Fibroblast of mammary gland (primary cell): ENCODE measurements at regions not wholly inside any gene's neighbourhood (a gene's known extent, or its start where the extent isn't known, plus 50 kb on each side); places are given as distances from the start of the nearest gene placed in this dataset.

Experiments
- DNase-seq: peaks from one replicate; pipeline ENCODE4 v3.0.0-alpha.2; 2010; ENCODE audit warnings: low read depth
- H3K4me3 ChIP-seq: 2 replicates; pipeline ENCODE4 v1.5.1; 2011; ENCODE audit warnings: low read depth, mild to moderate bottlenecking, low read length, moderate library complexity; ENCODE audit not compliant: control insufficient read depth
- CTCF ChIP-seq: conservative IDR thresholded peaks from 2 replicates; pipeline ENCODE4 v1.5.1; 2011; ENCODE audit warnings: low read depth, low read length, inconsistent platforms; ENCODE audit not compliant: control insufficient read depth, insufficient read depth

GRCh38 chr16:82567175-82567574 lies 59.6 kb upstream of the CDH13 start:
- DNase-seq = no peak
- TF ChIP-seq CTCF = no peak
- no peak overlapping the region for H3K4me3 ChIP-seq

GRCh38 chr16:82563401-82563800 lies 63.4 kb upstream of the CDH13 start:
- no peak for TF ChIP-seq CTCF
- no peak overlapping the region for H3K4me3 ChIP-seq
- no peak for DNase-seq

GRCh38 chr16:82562183-82562683 lies 64.5 kb upstream of the CDH13 start:
- no peak overlapping the region for H3K4me3 ChIP-seq
- no peak for DNase-seq
- TF ChIP-seq CTCF = no peak

- no peak overlapping the region for H3K4me3 ChIP-seq
- no peak for DNase-seq
- no peak for TF ChIP-seq CTCF
Observed at GRCh38 chr16:82560805-82561325, 65.9 kb upstream of the CDH13 start.

- no peak for TF ChIP-seq CTCF
Observed at GRCh38 chr16:82544378-82545160, 82.2 kb upstream of the CDH13 start.

GRCh38 chr16:82542714-82543113 lies 84.1 kb upstream of the CDH13 start:
- H3K4me3 ChIP-seq = no peak overlapping the region
- TF ChIP-seq CTCF = no peak
- DNase-seq = no peak

More at GRCh38 chr16:82544378-82545160, 82.2 kb upstream of the CDH13 start:
- no peak overlapping the region for H3K4me3 ChIP-seq
- DNase-seq = no peak
